GM21381 (cell line): ENCODE measurements at regions not wholly inside any gene's neighbourhood (a gene's known extent, or its start where the extent isn't known, plus 50 kb on each side); places are given as distances from the start of the nearest gene placed in this dataset.

Experiments used
- ATAC-seq: cut with Tn5 transposase; IDR thresholded peaks from one replicate; pipeline ENCODE4 v1.9.1; 2021; ENCODE audit warnings: mild to moderate bottlenecking, moderate library complexity; ENCODE audit not compliant: unreplicated experiment

GRCh38 chr5:73375191-73375545 lies 73.4 kb downstream of the FOXD1 start:
- ATAC-seq = no peak

DNA sequence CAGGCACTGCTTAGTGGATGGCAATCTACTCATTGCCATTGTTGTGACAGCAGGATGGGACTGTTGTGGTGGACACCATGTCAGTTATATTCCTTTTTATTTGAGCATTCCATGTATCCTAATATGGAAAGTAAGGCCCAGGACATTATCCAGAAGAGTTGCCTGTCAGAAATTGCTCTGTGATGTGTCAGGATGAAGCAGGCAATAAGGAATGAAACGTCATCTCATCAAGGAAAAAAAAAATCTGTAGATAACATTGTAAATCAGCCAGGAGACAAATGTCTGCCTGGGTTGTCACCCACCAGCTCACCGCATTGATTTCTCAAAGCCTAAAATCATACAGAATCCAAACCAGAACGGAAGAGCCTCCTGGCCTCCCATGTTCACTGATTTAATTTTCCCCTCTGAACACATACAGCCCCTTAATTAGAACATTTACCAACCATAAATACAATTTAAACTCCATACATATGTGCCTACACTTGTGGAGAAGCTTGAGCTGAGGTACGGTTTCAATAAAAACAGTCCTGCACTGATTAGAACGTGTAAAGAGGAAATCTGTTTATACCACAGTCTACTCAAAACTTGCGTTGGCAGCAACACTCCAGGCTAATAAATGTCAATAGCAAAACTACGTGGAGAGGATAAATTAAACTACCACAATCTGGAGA lies 73.9 kb downstream of the FOXD1 start:
- ATAC-seq = no peak

DNA sequence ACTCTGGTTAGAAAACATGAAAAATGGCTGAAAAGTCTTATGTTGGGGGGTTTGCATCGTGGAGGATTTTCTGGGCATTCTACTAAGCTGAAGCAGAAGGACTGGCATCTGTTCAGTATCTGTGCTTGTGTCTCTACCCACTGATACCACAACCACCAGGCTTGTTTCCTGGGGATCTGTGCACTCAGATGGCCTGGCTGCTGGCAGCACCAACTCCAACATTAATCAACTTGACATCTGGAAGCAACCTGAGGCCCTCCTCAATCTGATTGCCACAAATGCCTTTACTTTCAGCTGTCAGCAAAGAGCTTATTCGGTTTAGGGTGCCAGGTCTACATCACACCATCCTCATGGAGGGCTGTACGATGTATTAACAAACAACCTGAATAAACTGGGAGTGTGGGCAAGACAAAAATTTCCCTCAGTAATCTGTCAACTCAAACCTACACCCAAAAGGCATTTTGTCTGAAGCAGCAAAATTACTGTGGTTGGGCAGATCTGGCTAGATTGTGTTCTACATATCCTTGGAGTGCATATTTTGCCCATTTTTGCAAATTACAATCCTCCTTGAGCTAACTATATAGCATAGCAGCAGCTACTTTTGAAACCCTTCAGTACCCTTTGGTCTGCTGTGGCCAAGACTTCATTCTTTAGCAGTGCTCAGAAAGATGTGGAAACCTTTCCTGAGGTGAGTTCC lies 74.6 kb downstream of the FOXD1 start:
- no peak for ATAC-seq

DNA sequence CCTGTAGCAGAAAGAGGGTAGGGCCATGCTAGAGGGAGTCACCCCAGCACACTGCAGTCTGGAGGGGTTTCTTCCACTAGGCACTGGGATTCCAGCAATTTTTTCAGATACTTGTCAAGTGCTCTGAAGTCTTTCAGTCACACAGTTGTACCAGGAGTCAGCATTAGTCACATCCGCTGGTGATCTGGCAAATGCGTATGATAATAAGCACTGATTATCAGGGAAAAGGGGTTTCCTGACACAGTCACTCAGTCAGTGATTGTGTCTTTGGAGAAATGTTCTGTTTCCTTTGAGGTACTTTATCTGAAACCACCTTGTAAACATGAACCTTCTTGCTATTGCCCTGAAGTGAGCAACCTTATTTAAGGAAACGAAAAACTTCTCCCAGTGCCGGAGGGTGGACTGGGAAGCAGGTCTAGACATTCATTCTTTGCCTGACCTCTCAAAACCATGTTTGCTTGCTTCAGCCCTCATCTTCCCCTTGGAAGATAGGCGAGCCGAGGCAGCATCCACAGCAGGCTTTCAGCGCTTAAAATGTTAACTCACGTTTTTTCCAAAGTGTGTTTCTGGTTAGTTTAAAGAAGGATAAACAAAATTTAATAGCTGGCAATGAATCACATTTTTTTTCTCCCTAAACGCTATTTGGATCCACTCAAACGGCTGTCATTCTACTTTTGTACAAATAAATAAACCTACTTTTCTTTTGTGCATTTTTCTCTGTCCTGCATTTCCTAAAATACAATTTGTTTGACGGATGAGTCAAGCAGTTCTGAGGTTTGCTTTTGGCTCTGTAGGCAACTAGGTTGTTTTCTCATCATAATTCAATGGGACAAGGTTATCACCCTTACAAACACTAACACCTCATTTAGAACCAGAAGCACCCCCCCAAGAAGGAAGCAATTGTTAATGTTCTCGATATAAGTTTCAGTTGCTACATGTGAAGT lies 77.7 kb downstream of the FOXD1 start:
- no peak for ATAC-seq

- no peak for ATAC-seq
Observed at GRCh38 chr5:73370095-73370494, 78.5 kb downstream of the FOXD1 start.

DNA sequence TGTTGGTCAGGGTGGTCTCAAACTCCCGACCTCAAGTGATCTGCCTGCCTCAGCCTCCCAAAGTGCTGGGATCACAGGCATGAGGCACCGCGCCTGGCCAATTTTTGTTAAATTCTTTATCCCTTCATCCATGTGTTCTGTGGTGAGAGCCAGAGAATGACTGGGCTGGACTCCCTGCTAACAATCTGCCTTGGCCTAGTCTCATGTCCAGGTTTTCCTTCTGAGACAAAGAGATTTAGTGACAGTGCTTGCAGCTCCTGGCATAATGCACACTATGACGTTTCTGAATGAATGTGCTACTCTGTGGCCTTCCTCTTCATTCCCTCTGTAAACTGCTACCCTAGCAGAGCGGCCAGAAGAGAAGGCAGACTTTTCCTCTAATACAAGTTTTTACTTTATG lies 79.3 kb downstream of the FOXD1 start:
- ATAC-seq = no peak

GRCh38 chr5:73367650-73368049 lies 80.9 kb downstream of the FOXD1 start:
- no peak for ATAC-seq

DNA sequence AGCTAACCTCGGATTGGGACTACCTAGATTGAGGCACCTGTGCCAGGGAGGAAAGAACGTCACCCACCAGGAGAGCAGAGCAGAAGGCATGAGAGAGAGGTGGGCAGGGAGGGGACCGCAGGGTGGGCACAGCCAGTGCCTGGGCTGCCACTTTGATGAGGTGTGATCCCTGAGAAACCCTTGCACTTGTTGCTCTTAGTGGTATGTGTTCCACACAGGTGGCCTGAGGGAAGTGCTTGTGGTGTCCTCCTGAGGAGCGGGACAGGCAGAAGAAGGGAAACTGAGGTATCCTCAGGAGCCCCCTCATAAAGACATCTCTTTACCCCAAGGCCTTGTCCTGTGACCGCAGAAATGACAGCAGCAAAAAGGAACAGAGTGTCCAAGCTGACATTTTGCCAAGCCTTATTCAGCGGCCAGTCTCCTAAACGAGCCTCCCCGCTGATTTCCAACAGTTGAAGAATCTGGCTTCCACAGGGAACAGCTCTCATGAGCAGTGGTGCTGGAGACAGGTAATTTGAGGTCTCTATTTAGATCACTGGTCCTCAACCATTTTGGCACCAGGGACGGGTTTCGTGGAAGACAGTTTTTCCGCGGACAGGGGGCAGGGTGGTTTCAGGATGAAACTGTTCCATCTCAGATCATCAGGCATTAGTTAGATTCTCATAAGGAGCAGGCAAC lies 82.4 kb downstream of the FOXD1 start:
- ATAC-seq = no peak

DNA sequence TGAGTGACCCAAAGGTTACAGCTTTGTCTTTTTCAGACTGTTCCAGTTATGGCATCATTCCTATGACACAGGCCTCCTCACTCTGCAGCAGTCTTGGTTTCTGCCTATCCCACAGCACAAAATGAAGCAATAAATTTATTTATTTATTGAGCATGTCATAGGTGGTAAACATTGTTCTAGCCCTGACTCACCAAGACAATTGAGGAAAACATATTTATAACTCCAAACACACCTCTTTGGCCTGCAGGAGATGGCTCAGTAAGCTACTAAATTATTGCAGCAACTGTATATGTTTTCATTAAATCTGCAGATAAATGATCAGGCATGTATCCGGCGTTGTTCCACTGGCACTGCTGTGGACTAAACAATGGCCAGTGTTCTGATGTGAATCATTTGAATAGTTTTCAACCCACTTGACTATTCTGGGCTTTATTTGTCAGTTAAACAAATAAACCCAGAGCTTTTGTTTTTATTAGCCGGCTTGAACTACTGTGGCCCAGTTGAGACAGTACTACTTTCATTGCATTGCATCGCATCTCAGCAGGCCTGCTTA lies 83.2 kb downstream of the FOXD1 start:
- no peak for ATAC-seq

DNA sequence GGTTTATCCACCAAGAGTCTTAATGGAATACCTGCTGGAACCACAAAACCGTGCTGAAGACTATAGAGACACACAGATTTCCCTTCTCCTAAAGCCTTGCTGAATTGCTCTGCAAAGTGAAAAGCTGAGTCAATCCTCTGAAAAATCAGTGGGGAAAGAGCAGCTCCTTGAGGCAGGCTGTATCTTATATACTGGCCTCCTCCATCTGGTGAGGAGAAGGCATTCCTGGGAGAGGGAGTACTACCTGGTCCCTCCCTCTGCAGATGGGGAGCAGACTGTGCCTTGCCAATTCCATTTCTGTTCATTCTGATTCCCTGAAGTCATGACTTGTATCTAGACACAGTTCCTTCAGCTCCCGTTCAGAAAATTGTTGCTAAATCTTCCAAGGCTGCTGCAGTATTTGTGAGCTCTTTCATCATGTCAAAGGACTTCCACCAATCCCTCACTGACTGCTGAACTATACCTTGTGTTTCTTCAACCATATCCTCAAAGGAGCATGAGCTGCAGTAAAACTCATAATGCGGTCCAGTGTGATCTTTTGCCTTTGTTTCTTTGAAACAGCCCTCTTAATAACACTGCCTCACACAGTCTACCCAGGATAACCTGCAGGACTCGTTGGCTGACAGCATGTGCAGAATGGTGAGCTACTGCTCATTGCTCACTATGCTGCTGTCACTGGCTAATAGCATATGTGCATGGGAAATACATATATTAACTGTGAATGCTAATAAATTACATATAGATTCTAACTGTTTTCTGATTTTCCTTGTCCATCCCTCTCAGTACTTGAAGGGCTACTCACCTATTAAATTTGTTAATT lies 84.5 kb downstream of the FOXD1 start:
- ATAC-seq = no peak

DNA sequence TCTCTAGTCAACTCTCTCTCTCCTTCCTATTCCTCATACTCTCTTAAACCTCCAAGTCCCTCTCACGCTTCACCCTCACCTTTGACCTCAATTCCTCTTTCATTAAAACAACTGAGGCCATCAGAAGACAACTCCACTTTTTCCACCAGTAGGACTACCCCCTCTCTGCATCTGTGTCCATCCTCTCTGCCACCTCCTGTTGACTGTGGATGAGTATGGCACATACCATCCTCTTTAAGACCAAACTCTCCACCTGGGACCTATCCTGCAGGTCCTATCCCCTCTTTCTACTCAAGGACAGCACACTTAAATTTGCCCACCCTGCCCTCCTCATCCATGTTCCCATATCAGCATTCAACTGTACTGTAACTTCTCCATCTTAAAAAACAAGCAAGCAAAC lies 89.2 kb downstream of the FOXD1 start:
- ATAC-seq = no peak

DNA sequence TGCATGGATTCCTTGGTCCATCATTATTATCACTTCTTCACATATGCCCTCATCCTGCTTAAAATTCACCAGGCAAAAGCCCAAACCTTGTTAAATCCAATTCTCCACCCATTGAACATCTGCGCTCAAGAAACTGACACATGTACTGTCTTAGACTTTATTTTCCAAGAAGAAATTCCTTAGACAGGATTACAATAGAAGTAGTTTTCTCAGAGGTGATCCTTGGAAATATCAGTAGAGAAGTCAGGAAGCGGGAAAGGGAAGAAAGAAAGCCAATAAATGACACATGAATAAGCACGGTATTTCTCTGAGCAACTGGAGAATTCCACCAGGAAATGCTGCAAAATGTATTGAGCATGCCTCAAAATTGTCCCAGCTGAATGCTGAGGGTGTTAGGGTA lies 90.2 kb downstream of the FOXD1 start:
- no peak for ATAC-seq

- ATAC-seq = no peak
Observed at GRCh38 chr5:73357576-73357975, 91.0 kb downstream of the FOXD1 start.

- no peak for ATAC-seq
Observed at GRCh38 chr5:73355108-73355507, 93.5 kb downstream of the FOXD1 start.

- ATAC-seq = no peak
Observed at GRCh38 chr5:73354406-73354805, 94.2 kb downstream of the FOXD1 start.

GRCh38 chr5:73352649-73353230 lies 95.8 kb downstream of the FOXD1 start:
- ATAC-seq = no peak

DNA sequence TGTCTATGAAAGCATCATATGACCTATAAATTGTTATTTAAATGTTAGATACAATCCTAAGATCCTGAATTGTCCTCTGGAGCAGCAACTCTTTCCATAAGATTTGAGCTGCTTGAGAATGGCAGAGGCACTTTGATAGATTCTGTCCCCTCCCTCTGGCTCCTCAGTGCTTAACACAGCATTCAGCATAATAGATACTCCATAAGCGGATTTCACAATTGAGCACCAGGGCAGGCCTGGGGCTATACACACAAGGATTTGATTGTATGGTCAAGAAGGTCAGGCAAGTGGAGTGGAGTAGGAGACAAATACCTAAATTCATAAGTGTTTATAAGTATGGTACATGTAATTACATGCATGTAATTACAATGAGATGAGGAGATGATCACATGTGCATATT lies 96.3 kb downstream of the FOXD1 start:
- no peak for ATAC-seq

- ATAC-seq = no peak
Observed at GRCh38 chr5:73351593-73351992, 97.0 kb downstream of the FOXD1 start.

- ATAC-seq = no peak
Observed at GRCh38 chr5:73346878-73347408, 101.6 kb downstream of the FOXD1 start.
